Tibial artery (tissue), 4 donors: ENCODE measurements at regions not wholly inside any gene's neighbourhood (a gene's known extent, or its start where the extent isn't known, plus 50 kb on each side); places are given as distances from the start of the nearest gene placed in this dataset.

Experiments
- DNase-seq, 2 donors: peaks; one replicate each; pipeline ENCODE4 v3.0.0-alpha.2; 2019
- H3K27ac ChIP-seq, 2 donors: fragments of 200-600 bp; sonication (generic) in 1 of 2; 1 replicate in 1 of 2; 2 replicates in 1 of 2; pipeline ENCODE4 v1.5.1; 2018 to 2019; ENCODE audit warnings: mild to moderate bottlenecking in 1 of 2
- H3K27me3 ChIP-seq, 2 donors: fragments of 200-600 bp; sonication (generic) in 1 of 2; one replicate each; pipeline versions ENCODE4 v1.5.1 to v1.6.0; 2016 to 2019
- H3K36me3 ChIP-seq, 3 donors: fragments of 200-600 bp; sonication (generic) in 2 of 3; one replicate each; pipeline ENCODE4 v1.5.1; 2016 to 2019; ENCODE audit warnings: mild to moderate bottlenecking in 2 of 3
- H3K4me1 ChIP-seq, 4 donors: fragments of 200-600 bp; sonication (generic) in 2 of 4; 1 replicate in 3 of 4; 2 replicates in 1 of 4; pipeline ENCODE4 v1.5.1; 2016 to 2019
- H3K4me3 ChIP-seq, 2 donors: fragments of 200-600 bp; sonication (generic) in 1 of 2; 1 replicate in 1 of 2; 2 replicates in 1 of 2; pipeline ENCODE4 v1.5.1; 2018 to 2019; ENCODE audit warnings: mild to moderate bottlenecking in 2 of 2
- H3K9me3 ChIP-seq, 3 donors: fragments of 200-600 bp; sonication (generic) in 1 of 3; one replicate each; pipeline ENCODE4 v1.5.1; 2016 to 2019
- CTCF ChIP-seq, 2 experiments: fragments of 200-600 bp in 1 of 2; fragments of 450-650 bp in 1 of 2; IDR thresholded peaks; one replicate each; pipeline ENCODE4 v1.5.1; 2017 to 2019; ENCODE audit warnings: antibody characterized with exemption in 2 of 2, mild to moderate bottlenecking in 1 of 2, moderate library complexity in 1 of 2
- intact Hi-C: fragments of 100-400 bp; cut with DNase I; formaldehyde crosslinking; loops from one replicate; pipeline ENCODE4 v1.15.0; 2023; ENCODE audit warnings: low total_unique reads

GRCh38 chr18:25408293-25408692, 56.3 kb upstream of the ZNF521 start:
- Histone ChIP-seq H3K27me3 (no peaks in the 10 kb centered on the region), H3K4me3 (no peak overlapping the region), H3K36me3 (no peaks in the 10 kb centered on the region), H3K27ac (no peak overlapping the region), H3K4me1 (no peaks in the 10 kb centered on the region), H3K9me3 (no peaks in the 10 kb centered on the region)
- intact Hi-C loops, result no loop called here
- no peak for DNase-seq
- TF ChIP-seq CTCF (IDR thresholded peaks at IDR 0.05), result no peak
